ENCODE measurements at regions not wholly inside any gene's neighbourhood (a gene's known extent, or its start where the extent isn't known, plus 50 kb on each side); places are given as distances from the start of the nearest gene placed in this dataset.

DNA sequence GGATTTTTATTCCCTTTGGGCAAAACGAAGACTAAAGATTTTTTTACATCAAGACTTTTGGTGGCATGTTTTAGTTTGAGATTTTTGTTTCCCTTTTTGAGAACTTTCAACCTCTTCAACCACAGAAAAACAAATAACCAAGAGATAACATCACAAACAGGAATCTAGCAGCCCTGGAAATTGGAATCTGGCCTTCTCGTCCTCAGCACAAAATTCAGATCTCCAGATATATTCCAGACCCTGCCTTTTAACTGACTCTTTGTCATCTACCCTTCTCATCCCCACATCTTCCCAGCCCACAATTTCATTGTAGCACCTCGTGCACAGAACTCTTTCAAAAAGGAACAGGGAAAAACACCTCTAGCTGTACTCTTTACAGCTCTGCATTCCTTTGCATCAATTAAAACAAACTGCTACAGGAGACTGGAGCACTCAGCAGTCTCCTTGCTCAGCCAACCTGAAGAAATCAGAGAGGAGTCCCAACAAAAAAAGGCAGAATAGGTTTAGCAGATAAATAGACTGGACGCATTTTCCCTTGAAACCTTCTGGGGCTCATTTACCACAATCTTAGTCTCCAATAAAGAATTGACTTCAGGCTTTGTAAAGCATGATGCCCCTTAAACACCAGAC is 251.0 kb downstream of the TTLL7 start:
- no peak overlapping the region for H3K4me3 Mint-ChIP-seq
- H3K27ac Mint-ChIP-seq, result no peak overlapping the region
- H3K27me3 Mint-ChIP-seq (ENCODE audit: low read depth), result no peaks in the 10 kb centered on the region
- H3K36me3 Mint-ChIP-seq (ENCODE audit: low read depth), result no peaks in the 10 kb centered on the region
- intact Hi-C loops (cut with micrococcal nuclease), result no loop called here
- no peaks in the 10 kb centered on the region for H3K4me1 Mint-ChIP-seq (ENCODE audit: low read depth)
- CTCF ChIA-PET, result no interaction called here
- no peak for DNase-seq
- H3K9me3 Mint-ChIP-seq, result peaks cover 2% of the 10 kb centered on the region

DNA sequence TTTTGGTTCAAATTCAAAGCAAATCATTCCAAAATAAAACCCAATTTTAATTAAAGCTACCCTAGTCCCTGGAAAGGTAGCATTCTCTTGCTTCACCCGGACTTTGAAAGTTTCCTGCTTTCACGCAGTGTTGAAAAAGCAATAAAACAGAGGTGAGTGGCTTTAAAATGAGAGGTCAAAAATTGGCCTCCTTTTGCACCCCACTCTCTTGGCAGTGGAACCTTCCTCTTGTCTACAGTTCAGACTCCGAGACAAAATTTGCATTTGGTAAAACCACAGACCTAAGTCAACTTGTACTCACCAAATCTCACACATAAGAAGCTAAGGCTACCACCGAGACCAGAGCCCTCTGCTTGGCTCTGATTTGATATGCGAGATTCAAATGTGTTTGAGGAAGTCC is 252.7 kb downstream of the TTLL7 start:
- no peaks in the 10 kb centered on the region for H3K9me3 Mint-ChIP-seq
- H3K36me3 Mint-ChIP-seq (ENCODE audit: low read depth), result no peaks in the 10 kb centered on the region
- no peaks in the 10 kb centered on the region for H3K4me1 Mint-ChIP-seq (ENCODE audit: low read depth)
- H3K27ac Mint-ChIP-seq, result no peak overlapping the region
- DNase-seq, result no peak
- no peak overlapping the region for H3K4me3 Mint-ChIP-seq
- no peaks in the 10 kb centered on the region for H3K27me3 Mint-ChIP-seq (ENCODE audit: low read depth)
- CTCF ChIA-PET, result no interaction called here
- intact Hi-C loops (cut with micrococcal nuclease), result no loop called here

DNA sequence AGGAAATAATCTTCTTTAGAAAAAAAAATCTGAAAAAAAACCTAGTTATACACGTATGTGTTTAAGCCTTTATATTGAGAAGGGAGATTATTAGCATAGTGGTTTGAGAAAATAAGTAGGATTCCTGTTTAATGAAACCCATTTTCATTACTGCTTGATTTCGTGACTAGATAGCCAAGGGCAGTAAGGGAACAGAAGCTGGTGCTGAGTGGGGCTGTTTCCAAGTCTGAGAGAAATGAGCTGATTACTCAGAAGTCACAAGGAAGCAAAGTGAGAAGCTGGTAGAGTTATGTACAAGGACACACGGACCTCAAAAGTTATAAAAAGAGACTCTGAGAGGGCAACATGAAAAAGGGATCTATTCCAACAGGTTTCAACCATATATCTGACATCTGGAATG is 256.5 kb downstream of the TTLL7 start:
- H3K27me3 Mint-ChIP-seq (ENCODE audit: low read depth), result no peaks in the 10 kb centered on the region
- no peak overlapping the region for H3K4me3 Mint-ChIP-seq
- no peaks in the 10 kb centered on the region for H3K36me3 Mint-ChIP-seq (ENCODE audit: low read depth)
- intact Hi-C loops (cut with micrococcal nuclease), result no loop called here
- no peaks in the 10 kb centered on the region for H3K4me1 Mint-ChIP-seq (ENCODE audit: low read depth)
- CTCF ChIA-PET, result no interaction called here
- no peaks in the 10 kb centered on the region for H3K9me3 Mint-ChIP-seq
- DNase-seq, result no peak
- no peak overlapping the region for H3K27ac Mint-ChIP-seq

DNA sequence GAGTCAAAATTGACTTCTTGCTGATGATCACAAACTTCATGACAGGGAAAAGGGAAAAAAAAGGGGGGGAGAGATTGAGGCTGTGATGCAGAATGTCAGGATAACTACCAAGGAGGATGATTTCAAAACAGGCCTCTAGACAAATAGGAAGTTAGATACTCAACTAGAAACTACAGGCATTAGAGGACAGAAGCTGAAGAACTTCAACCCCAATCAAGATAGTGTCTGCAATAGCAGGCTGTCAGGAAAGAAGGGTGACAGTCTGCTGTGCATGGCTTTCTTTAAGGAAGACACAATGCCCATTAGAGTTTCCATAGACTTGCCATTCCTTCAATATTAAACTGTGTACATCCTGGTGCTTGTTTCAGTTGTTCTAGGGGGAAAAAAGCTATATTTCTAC is 257.2 kb downstream of the TTLL7 start:
- CTCF ChIA-PET, result interaction anchor here (0.6 to 0.7 kb wide), 2 partner anchors 47 to 271 kb away, joined by 3 to 4 read pairs; no protein-coding TSS in a partner anchor
- no peaks in the 10 kb centered on the region for H3K27me3 Mint-ChIP-seq (ENCODE audit: low read depth)
- intact Hi-C loops (cut with micrococcal nuclease), result no loop called here
- no peaks in the 10 kb centered on the region for H3K4me1 Mint-ChIP-seq (ENCODE audit: low read depth)
- no peak for DNase-seq
- no peak overlapping the region for H3K4me3 Mint-ChIP-seq
- H3K27ac Mint-ChIP-seq, result no peak overlapping the region
- no peaks in the 10 kb centered on the region for H3K36me3 Mint-ChIP-seq (ENCODE audit: low read depth)
- no peaks in the 10 kb centered on the region for H3K9me3 Mint-ChIP-seq

DNA sequence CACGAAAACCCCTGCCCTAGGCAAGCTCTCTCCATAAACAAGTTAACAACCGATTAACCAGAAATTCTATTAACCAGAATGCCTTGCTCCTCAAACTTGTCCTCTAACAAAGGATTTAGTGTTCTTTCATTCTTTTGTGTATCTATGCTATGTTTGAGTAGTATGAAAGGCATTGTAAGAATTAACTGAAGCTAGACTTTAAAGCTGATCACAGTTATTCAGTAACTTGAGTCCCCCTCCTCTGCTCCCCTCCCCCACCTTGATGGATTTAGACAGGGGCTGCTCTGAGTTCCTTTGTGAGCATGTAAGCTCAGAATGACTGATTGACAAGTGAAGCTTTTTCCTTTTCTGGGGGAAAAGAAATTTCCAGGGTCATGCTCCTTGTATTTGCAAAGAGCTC is 257.6 kb downstream of the TTLL7 start:
- H3K27me3 Mint-ChIP-seq (ENCODE audit: low read depth), result no peaks in the 10 kb centered on the region
- no peaks in the 10 kb centered on the region for H3K9me3 Mint-ChIP-seq
- intact Hi-C loops (cut with micrococcal nuclease), result no loop called here
- H3K4me1 Mint-ChIP-seq (ENCODE audit: low read depth), result no peaks in the 10 kb centered on the region
- no peaks in the 10 kb centered on the region for H3K36me3 Mint-ChIP-seq (ENCODE audit: low read depth)
- CTCF ChIA-PET, result interaction anchor here (0.6 to 0.7 kb wide), 2 partner anchors 48 to 270 kb away, joined by 3 to 4 read pairs; no protein-coding TSS in a partner anchor
- H3K4me3 Mint-ChIP-seq, result no peak overlapping the region
- DNase-seq, result no peak
- H3K27ac Mint-ChIP-seq, result no peak overlapping the region

DNA sequence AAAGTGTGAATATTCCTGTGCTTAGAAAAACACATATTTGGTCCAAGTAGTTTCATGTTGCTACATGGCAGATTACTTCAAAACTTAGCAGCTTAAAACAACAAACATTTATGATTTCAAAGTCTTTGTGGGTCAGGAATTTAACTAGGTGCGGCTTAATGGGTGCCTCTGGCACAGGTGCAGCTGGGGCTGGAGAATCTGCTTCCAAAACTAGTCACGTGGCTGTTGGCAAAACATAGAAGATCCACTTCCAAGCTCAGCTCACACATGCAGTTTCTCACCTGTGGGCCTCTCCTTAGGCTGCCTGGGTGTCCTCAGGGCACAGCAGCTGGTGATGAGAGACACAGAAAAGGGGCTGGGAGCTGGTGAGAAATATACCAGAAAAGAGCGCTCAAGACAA is 263.4 kb downstream of the TTLL7 start:
- CTCF ChIA-PET, result no interaction called here
- Mint-ChIP-seq H3K36me3 (ENCODE audit: low read depth) (no peaks in the 10 kb centered on the region), H3K4me3 (no peak overlapping the region), H3K4me1 (ENCODE audit: low read depth) (no peaks in the 10 kb centered on the region), H3K9me3 (no peaks in the 10 kb centered on the region), H3K27me3 (ENCODE audit: low read depth) (no peaks in the 10 kb centered on the region), H3K27ac (no peak overlapping the region)
- DNase-seq, result no peak
- intact Hi-C loops (cut with micrococcal nuclease), result no loop called here

DNA sequence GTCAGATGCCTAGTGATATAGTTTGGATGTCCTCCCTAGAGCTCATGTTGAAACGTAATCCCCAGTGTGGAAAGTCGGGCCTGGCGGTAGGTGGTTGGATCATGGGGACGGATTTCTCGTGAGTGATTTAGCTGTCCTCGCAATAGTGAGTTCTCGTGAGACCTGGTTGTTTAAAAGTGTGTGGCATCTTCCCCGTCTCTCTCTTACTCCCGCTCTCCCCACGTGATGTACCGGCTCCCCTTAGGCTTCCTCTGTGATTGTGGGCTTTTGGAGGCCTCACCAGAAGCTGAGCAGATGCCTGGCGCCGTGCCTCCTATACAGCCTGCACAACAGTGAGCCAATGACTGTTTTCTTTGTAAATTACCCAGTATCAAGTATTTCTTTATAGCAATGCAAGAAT is 264.5 kb downstream of the TTLL7 start:
- CTCF ChIA-PET, result interaction anchor here (0.7 kb wide), 1 partner anchor 30 kb away, joined by 3 read pairs; no protein-coding TSS in a partner anchor

DNA sequence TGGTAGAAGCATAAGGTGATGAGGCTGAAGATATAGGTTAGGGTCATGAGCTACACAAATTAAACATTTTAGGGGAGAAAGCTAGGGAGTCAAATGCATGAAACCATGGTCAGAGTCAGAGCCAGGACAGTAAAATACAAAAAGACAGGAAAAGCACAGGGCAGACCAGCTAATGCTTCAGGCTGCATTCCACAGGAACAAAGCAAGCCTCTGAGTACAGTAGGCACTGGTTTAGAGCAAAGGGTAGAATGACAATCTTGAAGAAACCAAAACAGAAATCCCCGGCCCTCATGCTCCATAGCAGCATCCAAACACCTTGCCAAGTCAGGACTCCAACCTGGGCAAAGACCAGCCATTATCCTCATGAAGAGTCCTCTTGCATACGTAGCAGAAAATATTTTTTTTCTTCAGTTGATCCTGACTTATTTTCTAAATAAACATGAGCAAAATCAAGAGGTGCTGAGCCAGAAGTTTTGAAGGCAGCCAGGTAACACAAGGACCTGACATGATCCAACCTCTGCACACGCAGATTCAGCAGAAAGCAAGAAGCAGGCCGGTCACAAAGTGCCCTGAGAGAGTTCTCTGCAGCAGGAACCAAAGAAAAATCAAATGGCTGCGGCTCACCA is 273.1 kb downstream of the TTLL7 start:
- no peak overlapping the region for H3K27ac Mint-ChIP-seq
- intact Hi-C loops (cut with micrococcal nuclease), result no loop called here
- DNase-seq, result no peak

More for the DNA sequence above, 264.5 kb downstream of the TTLL7 start:
- intact Hi-C loops (cut with micrococcal nuclease), result no loop called here
- no peaks in the 10 kb centered on the region for H3K27me3 Mint-ChIP-seq (ENCODE audit: low read depth)
- H3K27ac Mint-ChIP-seq, result no peak overlapping the region
- no peak overlapping the region for H3K4me3 Mint-ChIP-seq
- no peak for DNase-seq
- H3K36me3 Mint-ChIP-seq (ENCODE audit: low read depth), result no peaks in the 10 kb centered on the region
- H3K9me3 Mint-ChIP-seq, result no peaks in the 10 kb centered on the region
- H3K4me1 Mint-ChIP-seq (ENCODE audit: low read depth), result no peaks in the 10 kb centered on the region

DNA sequence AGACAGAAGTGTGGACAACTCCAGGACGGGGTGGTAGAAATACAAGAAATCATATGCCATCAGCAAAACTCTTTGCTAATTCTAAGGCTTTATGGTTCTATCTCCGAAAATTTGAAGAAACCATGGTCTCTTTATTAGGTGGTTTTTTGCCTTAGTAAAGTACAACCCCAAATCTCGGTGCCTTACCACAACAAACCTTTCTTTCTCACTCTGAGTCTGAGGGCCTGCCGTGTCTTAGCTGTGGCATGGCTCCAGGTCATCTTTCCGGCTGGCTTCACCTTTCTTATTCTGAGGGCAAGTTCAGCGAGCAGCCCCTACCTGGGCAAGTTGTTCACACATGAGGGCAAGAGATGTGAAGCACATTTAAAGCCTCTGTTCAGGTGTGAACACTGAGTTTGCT is 280.6 kb downstream of the TTLL7 start:
- no peaks in the 10 kb centered on the region for H3K36me3 Mint-ChIP-seq (ENCODE audit: low read depth)
- no peak for DNase-seq
- intact Hi-C loops (cut with micrococcal nuclease), result no loop called here
- H3K27me3 Mint-ChIP-seq (ENCODE audit: low read depth), result no peaks in the 10 kb centered on the region
- CTCF ChIA-PET, result no interaction called here
- H3K4me1 Mint-ChIP-seq (ENCODE audit: low read depth), result no peaks in the 10 kb centered on the region
- no peaks in the 10 kb centered on the region for H3K9me3 Mint-ChIP-seq
- H3K27ac Mint-ChIP-seq, result no peak overlapping the region
- no peak overlapping the region for H3K4me3 Mint-ChIP-seq

More for the DNA sequence above, 273.1 kb downstream of the TTLL7 start:
- H3K9me3 Mint-ChIP-seq, result no peaks in the 10 kb centered on the region
- CTCF ChIA-PET, result no interaction called here
- H3K4me1 Mint-ChIP-seq (ENCODE audit: low read depth), result no peaks in the 10 kb centered on the region
- no peaks in the 10 kb centered on the region for H3K27me3 Mint-ChIP-seq (ENCODE audit: low read depth)
- no peaks in the 10 kb centered on the region for H3K36me3 Mint-ChIP-seq (ENCODE audit: low read depth)
- no peak overlapping the region for H3K4me3 Mint-ChIP-seq

DNA sequence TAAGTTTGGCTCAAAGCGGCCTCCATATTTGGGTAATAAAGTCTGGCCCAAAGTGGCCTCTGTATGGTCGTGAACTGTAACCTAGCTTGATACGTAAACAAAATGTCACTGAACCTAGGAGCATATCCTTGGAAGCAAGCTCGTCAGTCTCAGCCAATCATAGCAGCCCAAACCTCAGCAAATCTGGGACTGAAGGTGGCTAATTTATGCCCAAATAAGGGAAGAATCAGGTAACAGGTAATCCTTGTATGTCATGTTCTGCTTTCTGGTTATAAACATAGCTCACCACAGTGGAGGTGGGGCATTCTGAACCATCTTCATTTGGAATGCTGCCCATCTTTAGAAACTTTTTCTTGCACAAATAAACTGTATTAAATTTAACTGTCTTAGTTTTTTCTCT is 281.1 kb downstream of the TTLL7 start:
- Mint-ChIP-seq H3K9me3 (no peaks in the 10 kb centered on the region), H3K27me3 (ENCODE audit: low read depth) (no peaks in the 10 kb centered on the region), H3K27ac (no peak overlapping the region), H3K4me1 (ENCODE audit: low read depth) (no peaks in the 10 kb centered on the region), H3K4me3 (no peak overlapping the region), H3K36me3 (ENCODE audit: low read depth) (no peaks in the 10 kb centered on the region)
- no peak for DNase-seq
- intact Hi-C loops (cut with micrococcal nuclease), result no loop called here
- CTCF ChIA-PET, result no interaction called here

DNA sequence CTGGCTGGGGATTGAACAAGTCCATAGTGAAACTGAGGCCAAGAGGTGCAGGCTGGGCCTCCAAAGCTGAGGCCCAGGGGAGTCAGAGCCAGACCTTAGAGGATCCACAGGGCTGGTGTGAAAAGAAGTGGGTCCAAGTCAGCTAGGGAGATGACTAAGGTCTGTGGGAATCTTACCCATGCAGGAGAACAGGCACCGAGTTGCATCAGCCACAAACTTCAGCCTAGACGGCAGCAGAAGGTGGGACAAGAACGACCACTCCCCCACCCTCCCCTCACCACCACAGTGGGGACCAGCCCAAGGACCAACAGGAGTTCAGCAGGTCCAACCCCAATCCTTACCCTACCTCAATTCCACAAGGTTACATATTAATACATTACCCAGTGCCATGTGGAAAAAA is 282.3 kb downstream of the TTLL7 start:
- Mint-ChIP-seq H3K27ac (no peak overlapping the region), H3K4me3 (no peak overlapping the region), H3K9me3 (no peaks in the 10 kb centered on the region), H3K27me3 (ENCODE audit: low read depth) (no peaks in the 10 kb centered on the region), H3K4me1 (ENCODE audit: low read depth) (no peaks in the 10 kb centered on the region), H3K36me3 (ENCODE audit: low read depth) (no peaks in the 10 kb centered on the region)
- intact Hi-C loops (cut with micrococcal nuclease), result no loop called here
- no peak for DNase-seq
- CTCF ChIA-PET, result interaction anchor here (1.0 kb wide), 1 partner anchor 16 kb away, joined by 4 read pairs; no protein-coding TSS in a partner anchor

DNA sequence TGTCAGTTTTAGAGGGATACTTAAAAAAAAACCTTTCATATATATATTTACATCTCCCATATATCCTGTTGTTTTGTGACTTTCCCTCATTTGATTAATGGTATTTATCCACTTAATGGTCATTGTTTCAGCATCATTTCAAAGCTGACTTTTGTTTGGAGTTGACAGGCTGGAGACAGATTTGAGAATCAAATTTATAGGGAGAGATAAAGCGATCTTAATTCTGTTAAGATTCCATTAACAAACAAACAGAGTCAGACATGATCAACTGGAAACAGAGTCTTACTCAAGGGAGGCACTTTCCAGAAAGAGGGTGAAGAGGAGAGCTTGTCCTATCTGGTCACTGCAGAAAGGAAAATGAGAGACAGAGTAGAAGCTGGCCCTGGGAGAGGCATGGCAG is 283.4 kb downstream of the TTLL7 start:
- Mint-ChIP-seq H3K27me3 (ENCODE audit: low read depth) (no peaks in the 10 kb centered on the region), H3K27ac (no peak overlapping the region), H3K9me3 (no peaks in the 10 kb centered on the region), H3K4me1 (ENCODE audit: low read depth) (no peaks in the 10 kb centered on the region), H3K36me3 (ENCODE audit: low read depth) (peaks cover 1% of the 10 kb centered on the region), H3K4me3 (no peak overlapping the region)
- no peak for DNase-seq
- CTCF ChIA-PET, result no interaction called here
- intact Hi-C loops (cut with micrococcal nuclease), result no loop called here

DNA sequence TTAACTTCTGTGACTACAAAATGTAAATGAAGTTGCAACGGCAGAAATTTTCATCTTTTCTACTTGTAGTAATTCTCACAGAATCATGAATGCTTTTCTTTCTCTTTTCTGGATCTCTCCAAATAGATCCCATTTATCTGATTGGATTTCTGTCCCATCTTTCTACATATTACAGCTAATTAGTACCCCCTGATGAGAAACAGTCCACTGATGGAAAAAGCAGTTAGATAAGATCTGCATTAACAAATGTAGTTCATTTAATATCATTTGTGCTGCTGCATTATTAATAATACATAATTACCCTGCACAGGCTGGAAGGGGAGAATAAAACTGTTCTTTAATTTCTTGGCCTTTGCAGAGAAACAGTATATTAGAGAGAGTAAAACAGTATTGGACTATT is 289.3 kb downstream of the TTLL7 start:
- CTCF ChIA-PET, result no interaction called here
- no peak overlapping the region for H3K27ac Mint-ChIP-seq
- peaks cover 15% of the 10 kb centered on the region for H3K4me1 Mint-ChIP-seq (ENCODE audit: low read depth)
- H3K27me3 Mint-ChIP-seq (ENCODE audit: low read depth), result no peaks in the 10 kb centered on the region
- no peak for DNase-seq
- peaks cover 2% of the 10 kb centered on the region for H3K36me3 Mint-ChIP-seq (ENCODE audit: low read depth)
- intact Hi-C loops (cut with micrococcal nuclease), result no loop called here
- no peaks in the 10 kb centered on the region for H3K9me3 Mint-ChIP-seq
- H3K4me3 Mint-ChIP-seq, result no peak overlapping the region
